ENCODE measurements at regions not wholly inside any gene's neighbourhood (a gene's known extent, or its start where the extent isn't known, plus 50 kb on each side); places are given as distances from the start of the nearest gene placed in this dataset.
A peak's percentile ranks its signal among the peaks of the same experiment; 100 is the strongest.

DNA sequence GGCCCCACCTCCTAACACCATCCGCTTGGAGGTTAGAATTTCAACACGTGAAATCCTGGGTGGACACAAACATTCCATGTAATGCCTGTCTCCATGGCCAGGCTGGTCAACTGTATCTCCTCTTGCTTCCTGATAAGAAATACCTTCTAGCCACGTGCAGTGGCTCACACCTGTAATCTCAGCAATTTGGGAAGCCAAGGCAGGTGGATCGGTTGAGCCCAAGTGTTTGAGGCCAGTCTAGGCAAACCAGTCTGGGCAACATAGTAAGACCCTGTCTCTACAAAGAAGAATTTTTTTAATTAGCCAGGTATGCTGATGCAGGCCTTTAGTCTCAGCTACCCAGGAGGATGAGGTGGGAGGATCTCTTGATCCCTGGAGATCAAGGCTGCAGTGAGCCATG, 58.3 kb upstream of the GALNT2 start:
- H3K4me3 ChIP-seq (ENCODE audit: low read depth in 1 of 3, low read length in 3 of 3): no peak overlapping the region
- DNase-seq (ENCODE audit: low spot score): no peak
- peaks cover 9 to 17% (median 14%) of the 10 kb centered on the region in 4 donors for H3K4me1 ChIP-seq (ENCODE audit: control insufficient read depth in 4 of 4, insufficient read depth in 4 of 4, low read length in 3 of 4)
- H3K9ac ChIP-seq (ENCODE audit: low read depth in 1 of 2, low read length in 2 of 2): no peak overlapping the region
- no peaks in the 10 kb centered on the region for H3K9me3 ChIP-seq (ENCODE audit: control insufficient read depth in 4 of 4, low read length in 3 of 4)
- no peak overlapping the region for H3K27ac ChIP-seq (ENCODE audit: low read depth in 1 of 2, low read length in 2 of 2)
- no peaks in the 10 kb centered on the region for H3K27me3 ChIP-seq (ENCODE audit: control insufficient read depth in 4 of 4, insufficient read depth in 4 of 4, low read length in 3 of 4)
- 88% methylated on average over 4 of the region's 4 CpGs for WGBS
- no peak for TF ChIP-seq YY1 (IDR thresholded peaks at IDR 0.05)
- TF ChIP-seq ZBTB33 (IDR thresholded peaks at IDR 0.05): no peak
- no peak for TF ChIP-seq ATF3 (IDR thresholded peaks at IDR 0.05)
- TF ChIP-seq FOXA2 (IDR thresholded peaks at IDR 0.05): no peak
- TF ChIP-seq RAD21 (IDR thresholded peaks at IDR 0.05): no peak
- TF ChIP-seq FOXA1 (IDR thresholded peaks at IDR 0.05): no peak
- TF ChIP-seq NR2F2 (IDR thresholded peaks at IDR 0.05): no peak
- no peaks in the 10 kb centered on the region for H3K36me3 ChIP-seq (ENCODE audit: control insufficient read depth in 4 of 4, insufficient read depth in 3 of 4, low read depth in 1 of 4, low read length in 3 of 4)

DNA sequence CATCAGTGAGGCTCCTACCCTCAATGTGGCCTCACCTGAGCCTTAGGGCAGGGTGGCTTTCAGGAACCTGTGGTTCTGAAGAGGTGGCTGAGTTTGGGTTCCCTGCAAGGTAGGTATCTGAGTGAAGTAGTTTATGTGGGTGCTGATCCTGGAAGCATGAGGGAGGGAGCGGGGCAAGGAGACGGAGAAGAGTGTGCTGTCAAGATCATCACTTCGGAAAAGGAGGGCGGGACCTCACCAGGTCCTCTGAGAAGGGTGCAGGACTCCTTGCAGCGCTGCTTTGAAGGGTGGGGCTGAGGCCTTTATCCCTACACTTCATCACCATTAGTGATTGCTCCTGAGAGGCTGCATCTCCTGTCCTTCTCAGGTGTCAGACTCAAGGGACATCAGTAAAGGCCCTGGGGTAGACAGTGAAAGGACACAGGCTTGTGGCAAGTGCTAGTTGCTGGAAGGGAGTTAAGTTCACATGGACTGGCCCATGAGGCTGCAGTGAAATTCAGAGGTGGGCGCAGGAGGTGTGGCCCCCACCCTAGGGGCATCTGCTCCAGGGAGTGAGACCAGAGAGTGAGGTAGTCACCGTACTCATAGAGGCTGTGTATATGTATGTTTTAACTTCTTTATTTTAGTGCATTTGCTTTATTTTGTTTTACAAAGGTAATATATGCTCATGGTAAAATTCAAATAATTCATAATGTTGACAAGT, 57.3 kb upstream of the GALNT2 start:
- Histone ChIP-seq H3K4me1 (ENCODE audit: control insufficient read depth in 4 of 4, insufficient read depth in 4 of 4, low read length in 3 of 4) (peaks cover 8 to 17% (median 10%) of the 10 kb centered on the region in 4 donors), H3K9ac (ENCODE audit: low read depth in 1 of 2, low read length in 2 of 2) (no peak overlapping the region), H3K36me3 (ENCODE audit: control insufficient read depth in 4 of 4, insufficient read depth in 3 of 4, low read depth in 1 of 4, low read length in 3 of 4) (no peaks in the 10 kb centered on the region), H3K4me3 (ENCODE audit: low read depth in 1 of 3, low read length in 3 of 3) (no peak overlapping the region), H3K27me3 (ENCODE audit: control insufficient read depth in 4 of 4, insufficient read depth in 4 of 4, low read length in 3 of 4) (no peaks in the 10 kb centered on the region), H3K27ac (ENCODE audit: low read depth in 1 of 2, low read length in 2 of 2) (no peak overlapping the region), H3K9me3 (ENCODE audit: control insufficient read depth in 4 of 4, low read length in 3 of 4) (no peaks in the 10 kb centered on the region)
- no peak for TF ChIP-seq YY1 (IDR thresholded peaks at IDR 0.05)
- TF ChIP-seq, protein P1, sequence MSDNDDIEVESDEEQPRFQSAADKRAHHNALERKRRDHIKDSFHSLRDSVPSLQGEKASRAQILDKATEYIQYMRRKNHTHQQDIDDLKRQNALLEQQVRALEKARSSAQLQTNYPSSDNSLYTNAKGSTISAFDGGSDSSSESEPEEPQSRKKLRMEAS (IDR thresholded peaks at IDR 0.05): no peak
- no peak for TF ChIP-seq NR2F2 (IDR thresholded peaks at IDR 0.05)
- no peak for TF ChIP-seq HNF4A (conservative IDR thresholded peaks at IDR 0.05)
- TF ChIP-seq FOXA2 (IDR thresholded peaks at IDR 0.05): no peak
- TF ChIP-seq CTCF (IDR thresholded peaks at IDR 0.05; ENCODE audit: low read depth, low read length, missing input control): no peak
- no peak for DNase-seq (ENCODE audit: low spot score)
- 95% methylated on average over 7 of the region's 7 CpGs for WGBS

- DNase-seq (ENCODE audit: low spot score): no peak
- peak in 1 of 2 donors; percentile 11 for TF ChIP-seq RAD21 (IDR thresholded peaks at IDR 0.05)
- no peak for TF ChIP-seq RXRA (IDR thresholded peaks at IDR 0.05)
- no peak overlapping the region for H3K9ac ChIP-seq (ENCODE audit: low read depth in 1 of 2, low read length in 2 of 2)
- 67% methylated on average over 7 of the region's 7 CpGs for WGBS
- H3K27me3 ChIP-seq (ENCODE audit: control insufficient read depth in 4 of 4, insufficient read depth in 4 of 4, low read length in 3 of 4): no peaks in the 10 kb centered on the region
- no peaks in the 10 kb centered on the region for H3K9me3 ChIP-seq (ENCODE audit: control insufficient read depth in 4 of 4, low read length in 3 of 4)
- no peaks in the 10 kb centered on the region for H3K36me3 ChIP-seq (ENCODE audit: control insufficient read depth in 4 of 4, insufficient read depth in 3 of 4, low read depth in 1 of 4, low read length in 3 of 4)
- peaks cover 8 to 17% (median 10%) of the 10 kb centered on the region in 4 donors for H3K4me1 ChIP-seq (ENCODE audit: control insufficient read depth in 4 of 4, insufficient read depth in 4 of 4, low read length in 3 of 4)
- peak overlapping the region in 1 of 2 donors; percentile 63 for H3K27ac ChIP-seq (ENCODE audit: low read depth in 1 of 2, low read length in 2 of 2)
- H3K4me3 ChIP-seq (ENCODE audit: low read depth in 1 of 3, low read length in 3 of 3): peak overlapping the region in 1 of 3 donors; percentile 0
Measured at GRCh38 chr1:230010603-230011332, 56.3 kb upstream of the GALNT2 start.

Data from liver (tissue), 8 donors.